ENCODE measurements at regions not wholly inside any gene's neighbourhood (a gene's known extent, or its start where the extent isn't known, plus 50 kb on each side); places are given as distances from the start of the nearest gene placed in this dataset.
"Not testable (repeated sequence)": the region's sequence is repeated elsewhere in the genome, so short reads cannot be mapped to it uniquely, and the experiment has no call there.

DNA sequence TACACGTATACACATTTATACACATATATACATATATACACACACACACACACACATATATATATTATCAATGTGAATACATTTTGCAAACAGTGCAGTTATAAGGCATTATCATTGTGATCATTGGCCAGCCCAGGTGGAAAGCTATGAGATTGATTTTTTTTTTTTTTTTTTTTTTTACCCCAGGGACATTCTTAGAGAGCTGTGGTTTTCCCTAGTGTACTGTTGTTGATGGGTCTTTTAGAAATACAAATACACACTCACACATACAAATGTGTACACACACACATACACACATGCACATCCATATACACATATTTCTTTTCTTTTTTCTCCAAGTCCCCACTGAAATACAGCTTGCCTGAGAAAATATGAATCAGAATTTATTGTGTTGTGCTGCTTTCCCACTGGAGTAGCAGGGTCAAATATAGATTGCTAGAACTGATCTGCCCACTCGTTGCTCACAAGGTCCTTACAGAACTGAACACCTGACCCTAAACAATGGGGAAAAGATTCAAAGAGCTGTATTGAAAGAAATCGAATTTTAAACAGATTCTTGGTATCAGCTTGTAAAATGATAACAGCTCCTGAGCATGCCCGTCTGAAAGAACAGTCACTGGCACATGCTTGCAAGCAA, 325.6 kb downstream of the OMA1 start:
- intact Hi-C loops (cut with DNase I): no loop called here
- DNase-seq (no peak), ATAC-seq (no peak)
- H3K9me3 ChIP-seq: no peaks in the 10 kb centered on the region
- 53 to 71% (median 61%) methylated on average over 4 of the region's 4 CpGs for WGBS, 4 donors
- no peak overlapping the region for H3K27ac ChIP-seq
- H3K4me1 ChIP-seq: no peaks in the 10 kb centered on the region
- no peaks in the 10 kb centered on the region for H3K36me3 ChIP-seq
- no peak for TF ChIP-seq POLR2A (IDR thresholded peaks at IDR 0.05)
- TF ChIP-seq, protein P1, sequence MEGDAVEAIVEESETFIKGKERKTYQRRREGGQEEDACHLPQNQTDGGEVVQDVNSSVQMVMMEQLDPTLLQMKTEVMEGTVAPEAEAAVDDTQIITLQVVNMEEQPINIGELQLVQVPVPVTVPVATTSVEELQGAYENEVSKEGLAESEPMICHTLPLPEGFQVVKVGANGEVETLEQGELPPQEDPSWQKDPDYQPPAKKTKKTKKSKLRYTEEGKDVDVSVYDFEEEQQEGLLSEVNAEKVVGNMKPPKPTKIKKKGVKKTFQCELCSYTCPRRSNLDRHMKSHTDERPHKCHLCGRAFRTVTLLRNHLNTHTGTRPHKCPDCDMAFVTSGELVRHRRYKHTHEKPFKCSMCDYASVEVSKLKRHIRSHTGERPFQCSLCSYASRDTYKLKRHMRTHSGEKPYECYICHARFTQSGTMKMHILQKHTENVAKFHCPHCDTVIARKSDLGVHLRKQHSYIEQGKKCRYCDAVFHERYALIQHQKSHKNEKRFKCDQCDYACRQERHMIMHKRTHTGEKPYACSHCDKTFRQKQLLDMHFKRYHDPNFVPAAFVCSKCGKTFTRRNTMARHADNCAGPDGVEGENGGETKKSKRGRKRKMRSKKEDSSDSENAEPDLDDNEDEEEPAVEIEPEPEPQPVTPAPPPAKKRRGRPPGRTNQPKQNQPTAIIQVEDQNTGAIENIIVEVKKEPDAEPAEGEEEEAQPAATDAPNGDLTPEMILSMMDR (IDR thresholded peaks at IDR 0.05): no peak
- no peak overlapping the region for H3K4me3 ChIP-seq
- no peaks in the 10 kb centered on the region for H3K27me3 ChIP-seq

DNA sequence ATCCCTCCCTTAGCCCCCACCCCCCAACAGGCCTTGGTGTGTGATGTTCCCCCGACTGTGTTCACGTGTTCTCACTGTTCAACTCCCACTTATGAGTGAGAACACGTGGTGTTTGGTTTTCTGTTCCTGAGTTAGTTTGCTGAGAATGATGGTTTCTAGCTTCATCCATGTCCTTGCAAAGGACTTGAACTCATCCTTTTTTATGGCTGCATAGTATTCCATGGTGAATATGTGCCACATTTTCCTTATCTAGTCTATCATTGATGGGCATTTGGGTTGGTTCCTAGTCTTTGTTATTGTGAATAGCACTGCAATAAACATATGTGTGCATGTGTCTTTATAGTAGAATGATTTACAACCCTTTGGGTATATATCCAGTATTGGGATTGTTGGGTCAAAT, 330.4 kb downstream of the OMA1 start:
- intact Hi-C loops (cut with DNase I); H3K4me1 ChIP-seq; DNase-seq; H3K27ac ChIP-seq; ATAC-seq; H3K9me3 ChIP-seq; H3K4me3 ChIP-seq; H3K36me3 ChIP-seq; H3K27me3 ChIP-seq: not testable (repeated sequence)
- WGBS, 4 donors: 89 to 98% (median 90%) methylated on average over 3 of the region's 3 CpGs

DNA sequence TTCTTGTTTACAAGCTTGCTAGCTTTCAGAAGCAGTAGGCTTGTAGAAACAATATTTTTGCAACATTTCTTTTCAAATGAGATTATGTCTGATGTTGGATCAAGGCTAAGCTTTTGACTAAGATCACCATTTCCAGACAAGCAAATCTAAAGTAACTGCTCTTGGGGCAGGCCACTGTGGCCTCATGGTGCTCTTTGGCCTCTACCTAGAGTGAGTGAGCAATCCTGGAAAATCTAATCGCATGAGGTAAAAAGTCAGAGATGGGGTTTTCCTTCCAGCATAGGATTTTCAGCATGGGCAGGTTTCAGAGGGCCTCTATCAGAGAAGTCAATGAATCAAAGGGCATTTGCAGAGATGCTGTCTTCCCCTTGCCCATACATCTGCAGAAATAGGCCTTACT, 331.9 kb downstream of the OMA1 start:
- intact Hi-C loops (cut with DNase I): no loop called here
- H3K36me3 ChIP-seq: no peaks in the 10 kb centered on the region
- no peaks in the 10 kb centered on the region for H3K9me3 ChIP-seq
- H3K4me1 ChIP-seq: no peaks in the 10 kb centered on the region
- H3K27ac ChIP-seq: no peak overlapping the region
- no peak for TF ChIP-seq POLR2A (IDR thresholded peaks at IDR 0.05)
- TF ChIP-seq, protein P1 (IDR thresholded peaks at IDR 0.05): no peak
- no peak overlapping the region for H3K4me3 ChIP-seq
- no peak for ATAC-seq
- WGBS, 4 donors: 91 to 100% (median 98%) methylated on average over 1 of the region's 1 CpG
- H3K27me3 ChIP-seq: no peaks in the 10 kb centered on the region
- DNase-seq: no peak

DNA sequence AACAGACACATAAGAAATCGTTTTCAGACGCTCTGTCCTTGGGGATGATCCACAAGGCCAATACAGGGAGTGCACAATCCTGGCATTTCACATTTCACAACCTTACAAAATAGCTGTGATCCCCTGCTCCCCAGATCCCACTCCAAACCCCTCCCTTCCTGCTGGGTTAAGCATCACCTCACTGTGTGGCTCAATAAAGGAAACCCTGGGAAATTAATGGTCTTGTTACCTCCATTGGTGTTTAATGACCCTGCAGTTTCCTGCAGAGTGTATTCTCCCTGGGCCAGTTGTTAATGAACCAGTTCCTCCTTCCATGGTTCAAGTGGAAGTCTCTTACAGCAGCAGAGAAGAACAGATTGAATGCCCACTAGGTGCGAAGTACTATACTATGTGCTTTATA, 334.7 kb downstream of the OMA1 start:
- Histone ChIP-seq H3K4me3 (no peak overlapping the region), H3K27me3 (no peaks in the 10 kb centered on the region), H3K27ac (no peak overlapping the region), H3K36me3 (no peaks in the 10 kb centered on the region), H3K9me3 (no peaks in the 10 kb centered on the region), H3K4me1 (no peaks in the 10 kb centered on the region)
- ATAC-seq (no peak), DNase-seq (no peak)
- intact Hi-C loops (cut with DNase I): no loop called here
- no peak for TF ChIP-seq POLR2A (IDR thresholded peaks at IDR 0.05)
- TF ChIP-seq, protein P1 (IDR thresholded peaks at IDR 0.05): no peak
- WGBS, 4 donors: 25 to 58% (median 38%) methylated on average over 2 to 3 of the region's 3 CpGs

DNA sequence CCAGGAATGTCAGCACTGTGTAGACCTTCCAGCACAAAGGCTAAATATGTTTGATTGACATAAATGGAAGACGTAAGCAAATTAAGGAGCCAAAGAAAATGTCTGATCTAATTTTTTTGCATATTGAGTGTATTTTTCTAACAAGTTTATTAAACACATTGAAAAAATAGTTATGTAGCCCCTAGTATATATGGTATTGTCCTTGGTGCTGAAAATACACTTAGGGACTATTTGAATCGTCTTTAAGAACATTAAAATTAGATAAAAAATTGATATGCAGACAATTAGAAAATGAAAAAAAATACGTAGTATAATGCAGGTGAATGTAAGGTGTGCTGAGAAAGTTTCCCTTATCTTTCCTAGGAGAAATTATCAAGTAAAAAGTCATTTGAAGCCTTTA, 337.0 kb downstream of the OMA1 start:
- DNase-seq (no peak), ATAC-seq (no peak)
- no peak for TF ChIP-seq POLR2A (IDR thresholded peaks at IDR 0.05)
- TF ChIP-seq, protein P1 (IDR thresholded peaks at IDR 0.05): no peak
- Histone ChIP-seq H3K36me3 (no peaks in the 10 kb centered on the region), H3K4me1 (no peaks in the 10 kb centered on the region), H3K9me3 (no peaks in the 10 kb centered on the region), H3K4me3 (no peak overlapping the region), H3K27me3 (no peaks in the 10 kb centered on the region), H3K27ac (no peak overlapping the region)
- intact Hi-C loops (cut with DNase I): no loop called here
- WGBS, 4 donors: 59 to 69% (median 65%) methylated on average over 3 of the region's 3 CpGs
